Keratinocyte (primary cell): ENCODE measurements at regions not wholly inside any gene's neighbourhood (a gene's known extent, or its start where the extent isn't known, plus 50 kb on each side); places are given as distances from the start of the nearest gene placed in this dataset.

Source experiments
- DNase-seq: peaks from one replicate; pipeline ENCODE4 v3.0.0-alpha.2; 2011; ENCODE audit warnings: low read depth, missing footprints, low spot score
- FAIRE-seq: peaks from 2 replicates; lab custom pipeline; 2011; peaks lifted over from hg19 to GRCh38; lab: Jason Lieb, UNC
- H2AFZ ChIP-seq: 2 replicates; pipeline ENCODE4 v1.6.0; 2012; ENCODE audit warnings: low read length, control low read depth, inconsistent platforms; ENCODE audit not compliant: control insufficient read depth
- H3K27ac ChIP-seq: 2 replicates; pipeline ENCODE4 v1.5.1; 2011; ENCODE audit warnings: low read length; ENCODE audit not compliant: control insufficient read depth, insufficient read depth
- H3K27me3 ChIP-seq: 3 replicates; pipeline ENCODE4 v1.6.0; 2011; ENCODE audit warnings: low read length; ENCODE audit not compliant: control insufficient read depth, insufficient read depth; ENCODE audit errors: extremely low read depth
- H3K36me3 ChIP-seq, 2 experiments: 2 replicates in 1 of 2; 3 replicates in 1 of 2; pipeline ENCODE4 v1.5.1; 2011; ENCODE audit warnings: low read length in 2 of 2, mild to moderate bottlenecking in 1 of 2; ENCODE audit not compliant: control insufficient read depth in 2 of 2, insufficient read depth in 2 of 2; ENCODE audit errors: extremely low read depth in 1 of 2
- H3K4me1 ChIP-seq: 3 replicates; pipeline ENCODE4 v1.5.1; 2011; ENCODE audit warnings: low read length; ENCODE audit not compliant: control insufficient read depth, insufficient read depth; ENCODE audit errors: extremely low read depth
- H3K4me2 ChIP-seq: 3 replicates; pipeline ENCODE4 v1.6.0; 2011; ENCODE audit warnings: low read depth, low read length; ENCODE audit not compliant: control insufficient read depth, insufficient read depth; ENCODE audit errors: extremely low read depth
- H3K4me3 ChIP-seq, 3 experiments: fragments of 200-600 bp in 1 of 3; sonication (generic) in 1 of 3; 2 replicates in 2 of 3; 3 replicates in 1 of 3; pipeline ENCODE4 v1.5.1; 2011 to 2016; ENCODE audit warnings: low read length in 3 of 3, mild to moderate bottlenecking in 3 of 3, control low read depth in 2 of 3, inconsistent platforms in 1 of 3, low read depth in 1 of 3, mixed read lengths in 1 of 3, mixed run types in 1 of 3, moderate library complexity in 1 of 3; ENCODE audit not compliant: control insufficient read depth in 2 of 3, insufficient read depth in 2 of 3; ENCODE audit errors: extremely low read depth in 1 of 3
- H3K79me2 ChIP-seq: 2 replicates; pipeline ENCODE4 v1.6.0; 2012; ENCODE audit warnings: low read length; ENCODE audit not compliant: control insufficient read depth, insufficient read depth
- H3K9ac ChIP-seq: 3 replicates; pipeline ENCODE4 v1.6.0; 2011; ENCODE audit warnings: low read length; ENCODE audit not compliant: control insufficient read depth, insufficient read depth; ENCODE audit errors: extremely low read depth
- H3K9me1 ChIP-seq: 3 replicates; pipeline ENCODE4 v1.6.0; 2011; ENCODE audit warnings: low read length; ENCODE audit not compliant: control insufficient read depth, insufficient read depth; ENCODE audit errors: extremely low read depth
- H3K9me3 ChIP-seq: 2 replicates; pipeline ENCODE4 v1.5.1; 2012; ENCODE audit warnings: low read depth, low read length; ENCODE audit not compliant: control insufficient read depth
- H4K20me1 ChIP-seq: 3 replicates; pipeline ENCODE4 v1.6.0; 2011; ENCODE audit warnings: low read length; ENCODE audit not compliant: control insufficient read depth, insufficient read depth; ENCODE audit errors: extremely low read depth
- CTCF ChIP-seq, 3 experiments: IDR thresholded peaks in 1 of 3; conservative IDR thresholded peaks in 1 of 3; optimal IDR thresholded peaks in 1 of 3; 2 replicates in 2 of 3; 3 replicates in 1 of 3; pipeline versions ENCODE3 to v1.5.1; 2011; ENCODE audit warnings: low read length in 3 of 3, mild to moderate bottlenecking in 3 of 3, moderate library complexity in 2 of 3, control low read depth in 1 of 3, inconsistent platforms in 1 of 3; ENCODE audit not compliant: insufficient read depth in 2 of 3; ENCODE audit errors: extremely low read depth in 1 of 3
- EZH2 ChIP-seq: IDR thresholded peaks from one replicate; pipeline ENCODE4 v1.6.1; 2012; ENCODE audit warnings: inconsistent platforms, mild to moderate bottlenecking, low read length, moderate library complexity
- dilution Hi-C: fragments of 300-500 bp; cut with MboI; formaldehyde crosslinking; loops from one replicate; pipeline ENCODE4 v1.7.0; 2020; ENCODE audit warnings: low sequenced_read_pairs; ENCODE audit not compliant: extremely low pct_ligation_motif_present

- H3K79me2 ChIP-seq, result no peaks in the 10 kb centered on the region
These were observed 64.6 kb downstream of the MYEOV start for GRCh38 chr11:69358398-69359020.

GRCh38 chr11:69359735-69360480, 66.0 kb downstream of the MYEOV start:
- Histone ChIP-seq H3K27ac (no peak overlapping the region), H3K36me3 (no peaks in the 10 kb centered on the region), H3K4me2 (no peak overlapping the region), H3K9ac (no peak overlapping the region), H3K79me2 (no peaks in the 10 kb centered on the region), H3K4me3 (no peak overlapping the region), H3K27me3 (no peaks in the 10 kb centered on the region), H3K4me1 (no peaks in the 10 kb centered on the region), H3K9me3 (peaks cover 2% of the 10 kb centered on the region), H4K20me1 (no peaks in the 10 kb centered on the region), H3K9me1 (no peaks in the 10 kb centered on the region), H2AFZ (no peak overlapping the region)
- dilution Hi-C loops, result no loop called here
- no peak for FAIRE-seq
- no peak for TF ChIP-seq EZH2
- TF ChIP-seq CTCF (optimal IDR thresholded peaks at IDR 0.05 in 1 of 3, IDR thresholded peaks at IDR 0.05 in 1 of 3, conservative IDR thresholded peaks at IDR 0.05 in 1 of 3; ENCODE audit: extremely low read depth in 1 of 3, insufficient read depth in 2 of 3, low read length in 3 of 3), result no peak
- no peak for DNase-seq

More at GRCh38 chr11:69358398-69359020, 64.6 kb downstream of the MYEOV start:
- Histone ChIP-seq H3K27me3 (no peaks in the 10 kb centered on the region), H3K4me1 (peaks cover 10% of the 10 kb centered on the region), H3K4me2 (no peak overlapping the region), H3K9ac (no peak overlapping the region), H3K9me3 (peaks cover 2% of the 10 kb centered on the region), H4K20me1 (no peaks in the 10 kb centered on the region), H3K4me3 (no peak overlapping the region), H3K9me1 (no peaks in the 10 kb centered on the region), H3K36me3 (no peaks in the 10 kb centered on the region), H3K27ac (no peak overlapping the region), H2AFZ (no peak overlapping the region)
- DNase-seq, result no peak
- no peak for FAIRE-seq
- dilution Hi-C loops, result no loop called here
- no peak for TF ChIP-seq CTCF (optimal IDR thresholded peaks at IDR 0.05 in 1 of 3, IDR thresholded peaks at IDR 0.05 in 1 of 3, conservative IDR thresholded peaks at IDR 0.05 in 1 of 3; ENCODE audit: extremely low read depth in 1 of 3, insufficient read depth in 2 of 3, low read length in 3 of 3)
- TF ChIP-seq EZH2, result no peak
